Upper lobe of right lung (tissue), 1 donor: ENCODE measurements at regions not wholly inside any gene's neighbourhood (a gene's known extent, or its start where the extent isn't known, plus 50 kb on each side); places are given as distances from the start of the nearest gene placed in this dataset.

ENCODE experiments used
- ATAC-seq: fragments of 200-7000 bp; cut with Tn5 transposase; one replicate; pipeline ENCODE4 v1.9.1; 2020; ENCODE audit warnings: mild to moderate bottlenecking, moderate library complexity
- DNase-seq: peaks from one replicate; pipeline ENCODE4 v3.0.0-alpha.2; 2020
- H3K27ac ChIP-seq: fragments of 200-600 bp; one replicate; pipeline ENCODE4 v1.8.0; 2022
- H3K27me3 ChIP-seq: fragments of 200-600 bp; one replicate; pipeline ENCODE4 v1.8.0; 2022; ENCODE audit warnings: mild to moderate bottlenecking
- H3K36me3 ChIP-seq: fragments of 200-600 bp; one replicate; pipeline ENCODE4 v1.8.0; 2022
- H3K4me1 ChIP-seq: fragments of 200-600 bp; one replicate; pipeline ENCODE4 v1.8.0; 2022
- H3K4me3 ChIP-seq: fragments of 200-600 bp; one replicate; pipeline ENCODE4 v1.8.0; 2022; ENCODE audit warnings: mild to moderate bottlenecking
- H3K9me3 ChIP-seq: fragments of 200-600 bp; one replicate; pipeline ENCODE4 v1.8.0; 2022
- intact Hi-C: fragments of 100-400 bp; cut with DNase I; formaldehyde crosslinking; loops from one replicate; pipeline ENCODE4 v1.11.0; 2022
- TF ChIP-seq, protein P1 (sequence below): fragments of 200-600 bp; IDR thresholded peaks from one replicate; pipeline ENCODE4 v1.8.0; 2022; ENCODE audit warnings: antibody characterized with exemption
- donor health status: DM: no; HTN: yes; CAD: no; lungs with severe emphysema.

DNA sequence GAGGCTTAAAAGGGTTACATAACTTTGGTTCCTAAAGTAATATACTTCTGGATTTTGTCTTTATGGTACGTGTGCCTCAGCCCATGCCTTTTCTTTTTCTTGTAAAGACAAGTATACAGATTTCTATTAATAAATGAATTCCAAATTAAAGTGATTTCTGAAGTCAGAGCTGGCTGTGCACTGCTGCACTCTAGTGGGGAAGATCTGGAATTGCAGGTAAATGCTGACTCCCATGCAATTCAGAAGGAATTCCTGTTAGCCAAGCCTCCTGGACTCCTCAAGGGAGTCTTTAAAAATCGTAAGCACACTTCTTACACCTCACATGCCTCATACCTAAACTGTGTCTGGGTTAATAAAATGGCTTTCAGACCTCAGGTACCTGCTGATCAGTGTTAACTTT lies 118.4 kb upstream of the SLC7A1 start:
- no peak overlapping the region for H3K27ac ChIP-seq
- intact Hi-C loops: no loop called here
- no peak for DNase-seq
- H3K4me1 ChIP-seq: no peaks in the 10 kb centered on the region
- H3K36me3 ChIP-seq: no peaks in the 10 kb centered on the region
- TF ChIP-seq, protein P1, sequence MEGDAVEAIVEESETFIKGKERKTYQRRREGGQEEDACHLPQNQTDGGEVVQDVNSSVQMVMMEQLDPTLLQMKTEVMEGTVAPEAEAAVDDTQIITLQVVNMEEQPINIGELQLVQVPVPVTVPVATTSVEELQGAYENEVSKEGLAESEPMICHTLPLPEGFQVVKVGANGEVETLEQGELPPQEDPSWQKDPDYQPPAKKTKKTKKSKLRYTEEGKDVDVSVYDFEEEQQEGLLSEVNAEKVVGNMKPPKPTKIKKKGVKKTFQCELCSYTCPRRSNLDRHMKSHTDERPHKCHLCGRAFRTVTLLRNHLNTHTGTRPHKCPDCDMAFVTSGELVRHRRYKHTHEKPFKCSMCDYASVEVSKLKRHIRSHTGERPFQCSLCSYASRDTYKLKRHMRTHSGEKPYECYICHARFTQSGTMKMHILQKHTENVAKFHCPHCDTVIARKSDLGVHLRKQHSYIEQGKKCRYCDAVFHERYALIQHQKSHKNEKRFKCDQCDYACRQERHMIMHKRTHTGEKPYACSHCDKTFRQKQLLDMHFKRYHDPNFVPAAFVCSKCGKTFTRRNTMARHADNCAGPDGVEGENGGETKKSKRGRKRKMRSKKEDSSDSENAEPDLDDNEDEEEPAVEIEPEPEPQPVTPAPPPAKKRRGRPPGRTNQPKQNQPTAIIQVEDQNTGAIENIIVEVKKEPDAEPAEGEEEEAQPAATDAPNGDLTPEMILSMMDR: peak; percentile 37
- H3K27me3 ChIP-seq: peaks cover 2% of the 10 kb centered on the region
- no peak overlapping the region for H3K4me3 ChIP-seq
- no peak for ATAC-seq
- peaks cover 4% of the 10 kb centered on the region for H3K9me3 ChIP-seq

DNA sequence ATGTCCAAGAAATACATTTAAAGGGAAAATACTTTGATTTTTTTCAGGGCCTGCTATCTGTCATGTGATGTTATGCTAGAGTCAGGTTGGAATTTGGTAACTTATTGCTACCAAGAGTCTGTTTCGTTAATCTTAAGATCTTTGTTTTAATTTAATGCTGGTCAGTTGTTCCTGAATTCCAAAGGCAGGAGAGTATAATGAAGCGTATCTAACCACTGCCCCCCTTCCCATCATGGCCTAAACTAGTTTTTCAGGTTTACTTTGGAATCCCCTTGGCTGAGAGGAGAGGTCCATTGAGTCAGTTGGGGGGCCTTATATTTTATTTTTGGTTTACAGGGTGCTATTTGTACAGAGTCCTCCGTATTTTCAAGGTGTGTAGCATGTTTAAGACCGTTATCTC lies 116.3 kb upstream of the SLC7A1 start:
- DNase-seq (no peak), ATAC-seq (no peak)
- intact Hi-C loops: no loop called here
- H3K27ac ChIP-seq: no peak overlapping the region
- peaks cover 4% of the 10 kb centered on the region for H3K9me3 ChIP-seq
- H3K36me3 ChIP-seq: no peaks in the 10 kb centered on the region
- TF ChIP-seq, protein P1: no peak
- no peaks in the 10 kb centered on the region for H3K4me1 ChIP-seq
- H3K4me3 ChIP-seq: no peak overlapping the region
- H3K27me3 ChIP-seq: no peaks in the 10 kb centered on the region

DNA sequence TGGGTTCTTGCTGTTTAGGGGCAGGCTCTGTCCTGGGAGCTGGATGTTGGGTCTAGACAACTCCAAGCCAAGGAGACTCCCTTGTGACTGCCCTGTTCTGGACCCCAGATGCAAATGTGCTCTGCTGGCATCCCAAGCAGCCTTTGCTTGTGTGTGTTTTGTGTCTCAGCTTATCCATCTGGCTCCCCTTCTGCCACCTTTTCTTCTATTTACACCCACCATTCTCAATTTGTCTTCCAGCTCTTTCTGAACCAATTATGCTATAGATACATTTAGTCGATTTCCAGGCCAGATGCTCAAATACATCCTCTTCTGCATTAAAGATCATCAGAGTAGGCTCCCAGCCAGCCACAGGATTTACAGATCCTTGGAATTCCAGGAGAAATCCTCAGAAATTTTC lies 115.0 kb upstream of the SLC7A1 start:
- Histone ChIP-seq H3K4me1 (no peaks in the 10 kb centered on the region), H3K9me3 (peaks cover 4% of the 10 kb centered on the region), H3K27ac (no peak overlapping the region), H3K36me3 (no peaks in the 10 kb centered on the region), H3K27me3 (no peaks in the 10 kb centered on the region), H3K4me3 (no peak overlapping the region)
- ATAC-seq: no peak
- DNase-seq: no peak
- TF ChIP-seq, protein P1: no peak
- intact Hi-C loops: no loop called here

DNA sequence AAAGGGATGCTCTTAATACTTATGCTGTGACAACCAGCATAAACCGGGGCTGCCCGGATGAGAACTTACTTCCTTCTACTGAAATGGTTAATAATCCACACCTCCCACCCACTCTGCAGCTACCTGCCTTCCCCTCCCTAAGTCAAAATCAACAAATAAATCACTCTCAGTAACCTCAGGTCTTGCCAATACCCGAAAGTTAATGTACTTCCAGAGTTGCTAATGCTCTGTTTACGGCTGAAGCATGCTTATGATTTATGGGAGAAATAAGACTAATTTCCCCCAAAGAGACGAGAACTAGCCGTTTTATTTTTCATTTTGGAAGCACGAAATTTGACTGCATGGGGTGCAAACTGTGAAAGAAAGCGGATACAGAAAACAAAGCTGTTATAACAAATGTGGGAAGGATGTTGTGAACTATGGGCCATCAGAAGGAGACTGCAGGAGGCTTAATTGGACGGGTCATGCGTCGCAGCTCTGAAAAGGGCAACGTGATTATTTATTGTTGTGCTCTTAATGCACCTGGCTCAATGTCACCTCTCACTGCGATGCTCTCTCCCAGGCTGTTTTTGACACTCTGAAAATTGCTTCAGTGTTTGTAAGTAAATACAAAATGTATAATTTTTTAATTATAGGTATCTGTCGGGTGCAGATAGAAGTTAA lies 114.0 kb upstream of the SLC7A1 start:
- no peaks in the 10 kb centered on the region for H3K36me3 ChIP-seq
- ATAC-seq: no peak
- H3K4me1 ChIP-seq: no peaks in the 10 kb centered on the region
- no peak overlapping the region for H3K4me3 ChIP-seq
- peaks cover 4% of the 10 kb centered on the region for H3K9me3 ChIP-seq
- TF ChIP-seq, protein P1: no peak
- no peak for DNase-seq
- intact Hi-C loops: no loop called here
- H3K27ac ChIP-seq: no peak overlapping the region
- no peaks in the 10 kb centered on the region for H3K27me3 ChIP-seq

DNA sequence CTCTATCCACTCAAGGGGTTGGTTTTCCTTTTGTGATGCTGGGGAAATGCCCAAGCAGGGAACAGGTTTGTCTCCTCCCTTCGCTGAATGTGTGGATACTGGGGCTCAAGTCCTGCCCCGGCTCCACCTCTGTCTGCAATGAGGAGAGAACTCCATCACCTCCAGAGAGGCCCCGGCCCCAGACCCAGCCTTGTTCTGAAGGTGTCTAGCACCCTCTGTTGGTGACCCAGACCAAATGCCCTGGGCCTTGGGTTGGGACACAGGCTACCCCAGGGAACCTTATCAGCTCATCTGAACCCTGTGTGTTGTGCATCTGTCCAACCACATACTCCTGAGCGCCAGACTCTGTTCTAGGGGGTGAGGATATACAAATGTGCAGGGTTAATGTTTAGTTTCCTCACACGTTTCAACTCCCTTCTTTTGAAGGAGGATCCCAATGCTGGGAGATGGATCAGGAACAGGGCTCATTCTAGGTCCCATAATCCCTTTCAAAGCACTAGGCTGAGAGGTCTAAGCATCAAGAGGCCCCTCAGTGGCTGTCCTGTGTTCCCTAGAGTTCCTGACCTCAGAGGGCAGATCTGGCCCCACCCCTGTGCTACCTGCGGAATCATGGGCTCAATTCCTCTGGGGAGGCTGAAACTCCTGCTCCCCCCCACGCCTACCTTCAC lies 112.5 kb upstream of the SLC7A1 start:
- Histone ChIP-seq H3K4me3 (no peak overlapping the region), H3K9me3 (no peaks in the 10 kb centered on the region), H3K36me3 (no peaks in the 10 kb centered on the region), H3K27me3 (no peaks in the 10 kb centered on the region), H3K4me1 (no peaks in the 10 kb centered on the region), H3K27ac (no peak overlapping the region)
- ATAC-seq: peak; percentile 77
- intact Hi-C loops: no loop called here
- TF ChIP-seq, protein P1: peak; percentile 33
- no peak for DNase-seq
